ENCODE measurements at regions not wholly inside any gene's neighbourhood (a gene's known extent, or its start where the extent isn't known, plus 50 kb on each side); places are given as distances from the start of the nearest gene placed in this dataset.

GRCh38 chr2:51717312-51717711 is 685.4 kb upstream of the NRXN1 start:
- DNase-seq (ENCODE audit: low spot score in 2 of 2) = no peak
- no peak for TF ChIP-seq POLR2A (IDR thresholded peaks at IDR 0.05)
- TF ChIP-seq, protein P1, sequence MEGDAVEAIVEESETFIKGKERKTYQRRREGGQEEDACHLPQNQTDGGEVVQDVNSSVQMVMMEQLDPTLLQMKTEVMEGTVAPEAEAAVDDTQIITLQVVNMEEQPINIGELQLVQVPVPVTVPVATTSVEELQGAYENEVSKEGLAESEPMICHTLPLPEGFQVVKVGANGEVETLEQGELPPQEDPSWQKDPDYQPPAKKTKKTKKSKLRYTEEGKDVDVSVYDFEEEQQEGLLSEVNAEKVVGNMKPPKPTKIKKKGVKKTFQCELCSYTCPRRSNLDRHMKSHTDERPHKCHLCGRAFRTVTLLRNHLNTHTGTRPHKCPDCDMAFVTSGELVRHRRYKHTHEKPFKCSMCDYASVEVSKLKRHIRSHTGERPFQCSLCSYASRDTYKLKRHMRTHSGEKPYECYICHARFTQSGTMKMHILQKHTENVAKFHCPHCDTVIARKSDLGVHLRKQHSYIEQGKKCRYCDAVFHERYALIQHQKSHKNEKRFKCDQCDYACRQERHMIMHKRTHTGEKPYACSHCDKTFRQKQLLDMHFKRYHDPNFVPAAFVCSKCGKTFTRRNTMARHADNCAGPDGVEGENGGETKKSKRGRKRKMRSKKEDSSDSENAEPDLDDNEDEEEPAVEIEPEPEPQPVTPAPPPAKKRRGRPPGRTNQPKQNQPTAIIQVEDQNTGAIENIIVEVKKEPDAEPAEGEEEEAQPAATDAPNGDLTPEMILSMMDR (IDR thresholded peaks at IDR 0.05) = no peak
- no peak overlapping the region for H3K4me3 ChIP-seq (ENCODE audit: low read depth, poor library complexity, severe bottlenecking)
- WGBS, 2 donors = 88 to 90% methylated on average over 3 of the region's 3 CpGs
- intact Hi-C loops (cut with DNase I; ENCODE audit: low total_unique reads) = no loop called here

- TF ChIP-seq POLR2A (IDR thresholded peaks at IDR 0.05) = no peak
- TF ChIP-seq, protein P1 (IDR thresholded peaks at IDR 0.05) = no peak
- 57 to 65% methylated on average over 3 of the region's 3 CpGs for WGBS, 2 donors
- H3K4me3 ChIP-seq (ENCODE audit: low read depth, poor library complexity, severe bottlenecking) = no peak overlapping the region
- DNase-seq (ENCODE audit: low spot score in 2 of 2) = no peak
- intact Hi-C loops (cut with DNase I; ENCODE audit: low total_unique reads) = loop anchor here (2.0 kb wide), 1 partner anchor 19 kb away; no protein-coding TSS in a partner anchor
Observed at GRCh38 chr2:51711766-51712165, 679.8 kb upstream of the NRXN1 start.

DNA sequence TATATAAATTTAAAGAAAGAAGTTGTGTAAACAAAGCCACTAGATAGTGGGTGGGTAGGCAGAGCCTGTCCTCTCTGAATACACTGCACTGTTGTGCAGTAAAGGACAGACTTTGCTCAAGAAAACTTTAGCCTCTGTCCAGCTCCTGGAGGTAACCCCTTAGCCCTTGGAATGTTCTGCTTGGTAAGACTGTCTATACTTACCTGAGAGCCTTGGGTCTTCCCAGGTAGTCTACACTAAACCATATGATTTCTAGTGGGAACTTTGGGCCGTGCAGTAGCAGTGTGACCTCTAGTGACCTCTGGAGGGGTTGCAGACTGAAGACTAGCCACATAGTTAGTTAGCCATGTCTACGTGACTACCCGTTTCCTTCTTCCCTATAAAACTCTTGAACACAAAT is 678.3 kb upstream of the NRXN1 start:
- WGBS, 2 donors = 68 to 71% methylated on average over 3 of the region's 3 CpGs
- no peak for TF ChIP-seq POLR2A (IDR thresholded peaks at IDR 0.05)
- TF ChIP-seq, protein P1 (IDR thresholded peaks at IDR 0.05) = no peak
- intact Hi-C loops (cut with DNase I; ENCODE audit: low total_unique reads) = no loop called here

GRCh38 chr2:51707625-51708024 is 675.7 kb upstream of the NRXN1 start:
- TF ChIP-seq POLR2A (IDR thresholded peaks at IDR 0.05) = no peak
- TF ChIP-seq, protein P1 (IDR thresholded peaks at IDR 0.05) = no peak
- no peak overlapping the region for H3K4me3 ChIP-seq (ENCODE audit: low read depth, poor library complexity, severe bottlenecking)
- 83 to 87% methylated on average over 3 of the region's 3 CpGs for WGBS, 2 donors
- no peak for DNase-seq (ENCODE audit: low spot score in 2 of 2)
- intact Hi-C loops (cut with DNase I; ENCODE audit: low total_unique reads) = no loop called here

More for the DNA sequence above, 678.3 kb upstream of the NRXN1 start:
- DNase-seq (ENCODE audit: low spot score in 2 of 2) = no peak
- H3K4me3 ChIP-seq (ENCODE audit: low read depth, poor library complexity, severe bottlenecking) = no peak overlapping the region

GRCh38 chr2:51706220-51706619 is 674.3 kb upstream of the NRXN1 start:
- H3K4me3 ChIP-seq (ENCODE audit: low read depth, poor library complexity, severe bottlenecking) = no peak overlapping the region
- intact Hi-C loops (cut with DNase I; ENCODE audit: low total_unique reads) = no loop called here
- no peak for TF ChIP-seq POLR2A (IDR thresholded peaks at IDR 0.05)
- TF ChIP-seq, protein P1 (IDR thresholded peaks at IDR 0.05) = no peak
- DNase-seq (ENCODE audit: low spot score in 2 of 2) = no peak
- WGBS, 2 donors = 58 to 73% methylated on average over 3 of the region's 3 CpGs

DNA sequence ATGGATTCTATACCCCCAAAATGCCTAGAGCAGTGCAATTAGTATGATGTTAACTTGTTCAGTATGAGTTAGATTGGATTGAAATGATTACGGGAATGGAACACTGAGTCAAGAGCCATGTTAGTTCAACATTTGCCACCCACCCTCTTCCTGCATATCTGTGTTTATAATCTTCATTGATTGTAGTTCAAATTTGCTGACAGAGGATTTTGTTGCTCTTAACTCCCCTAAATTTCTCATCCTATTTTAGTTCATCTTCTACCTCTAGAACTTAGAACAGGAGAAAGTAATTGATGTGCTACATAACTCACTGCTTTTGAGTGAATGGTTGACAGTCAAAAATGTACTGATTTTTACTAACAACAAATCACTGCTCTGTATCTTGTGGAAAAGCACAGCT is 673.5 kb upstream of the NRXN1 start:
- WGBS, 2 donors = 54 to 62% methylated on average over 1 of the region's 1 CpG
- TF ChIP-seq POLR2A (IDR thresholded peaks at IDR 0.05) = no peak
- TF ChIP-seq, protein P1 (IDR thresholded peaks at IDR 0.05) = no peak
- intact Hi-C loops (cut with DNase I; ENCODE audit: low total_unique reads) = no loop called here
- no peak for DNase-seq (ENCODE audit: low spot score in 2 of 2)
- no peak overlapping the region for H3K4me3 ChIP-seq (ENCODE audit: low read depth, poor library complexity, severe bottlenecking)

Data from lower leg skin (tissue), 4 donors.